GM13977 (cell line): ENCODE measurements at regions not wholly inside any gene's neighbourhood (a gene's known extent, or its start where the extent isn't known, plus 50 kb on each side); places are given as distances from the start of the nearest gene placed in this dataset.

Experiments
- DNase-seq: peaks from one replicate; pipeline ENCODE4 v3.0.0; 2012; ENCODE audit warnings: low spot score
- in situ Hi-C: fragments of 300-500 bp; cut with MboI; formaldehyde crosslinking; loops from one replicate; pipeline ENCODE4 v1.12.0; 2022; ENCODE audit warnings: low sequenced_read_pairs, low pct_unique_long_range_greater_than_20kb, mixed read lengths, inconsistent platforms; ENCODE audit not compliant: unreplicated experiment
- TF ChIP-seq, protein P1 (sequence below): IDR thresholded peaks from 2 replicates; pipeline ENCODE4 v1.5.1; 2012; ENCODE audit warnings: mild to moderate bottlenecking, control low read depth; ENCODE audit not compliant: insufficient read depth; ENCODE audit errors: extremely low read depth, missing control alignments

- DNase-seq = no peak
- in situ Hi-C loops = no loop called here
- TF ChIP-seq, protein P1, sequence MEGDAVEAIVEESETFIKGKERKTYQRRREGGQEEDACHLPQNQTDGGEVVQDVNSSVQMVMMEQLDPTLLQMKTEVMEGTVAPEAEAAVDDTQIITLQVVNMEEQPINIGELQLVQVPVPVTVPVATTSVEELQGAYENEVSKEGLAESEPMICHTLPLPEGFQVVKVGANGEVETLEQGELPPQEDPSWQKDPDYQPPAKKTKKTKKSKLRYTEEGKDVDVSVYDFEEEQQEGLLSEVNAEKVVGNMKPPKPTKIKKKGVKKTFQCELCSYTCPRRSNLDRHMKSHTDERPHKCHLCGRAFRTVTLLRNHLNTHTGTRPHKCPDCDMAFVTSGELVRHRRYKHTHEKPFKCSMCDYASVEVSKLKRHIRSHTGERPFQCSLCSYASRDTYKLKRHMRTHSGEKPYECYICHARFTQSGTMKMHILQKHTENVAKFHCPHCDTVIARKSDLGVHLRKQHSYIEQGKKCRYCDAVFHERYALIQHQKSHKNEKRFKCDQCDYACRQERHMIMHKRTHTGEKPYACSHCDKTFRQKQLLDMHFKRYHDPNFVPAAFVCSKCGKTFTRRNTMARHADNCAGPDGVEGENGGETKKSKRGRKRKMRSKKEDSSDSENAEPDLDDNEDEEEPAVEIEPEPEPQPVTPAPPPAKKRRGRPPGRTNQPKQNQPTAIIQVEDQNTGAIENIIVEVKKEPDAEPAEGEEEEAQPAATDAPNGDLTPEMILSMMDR = peak; percentile 25
These were observed 904.5 kb upstream of the EPHA7 start for GRCh38 chr6:94323853-94324252.

GRCh38 chr6:94300424-94301144 is 881.2 kb upstream of the EPHA7 start:
- in situ Hi-C loops = no loop called here
- TF ChIP-seq, protein P1 = no peak
- DNase-seq = no peak

DNA sequence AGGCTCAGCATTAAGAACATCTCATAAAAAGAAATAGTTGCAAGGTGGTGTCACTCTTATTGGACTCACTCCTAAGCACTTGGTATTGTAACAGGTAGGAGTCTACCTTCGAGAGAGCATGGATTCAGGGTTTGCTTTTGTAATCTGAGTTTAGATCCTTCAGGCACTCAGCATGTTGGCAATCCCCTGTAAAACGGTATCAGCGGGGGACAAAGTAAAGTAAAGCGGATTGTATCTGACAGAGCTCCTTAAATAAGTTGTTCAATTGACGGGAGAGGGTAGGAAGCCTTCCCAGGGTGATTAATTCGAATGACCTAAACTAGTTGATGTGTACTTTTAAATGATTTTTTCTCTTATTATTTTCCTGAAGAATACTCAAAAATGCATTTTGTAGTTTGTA is 869.8 kb upstream of the EPHA7 start:
- in situ Hi-C loops = no loop called here
- TF ChIP-seq, protein P1 = no peak
- no peak for DNase-seq

DNA sequence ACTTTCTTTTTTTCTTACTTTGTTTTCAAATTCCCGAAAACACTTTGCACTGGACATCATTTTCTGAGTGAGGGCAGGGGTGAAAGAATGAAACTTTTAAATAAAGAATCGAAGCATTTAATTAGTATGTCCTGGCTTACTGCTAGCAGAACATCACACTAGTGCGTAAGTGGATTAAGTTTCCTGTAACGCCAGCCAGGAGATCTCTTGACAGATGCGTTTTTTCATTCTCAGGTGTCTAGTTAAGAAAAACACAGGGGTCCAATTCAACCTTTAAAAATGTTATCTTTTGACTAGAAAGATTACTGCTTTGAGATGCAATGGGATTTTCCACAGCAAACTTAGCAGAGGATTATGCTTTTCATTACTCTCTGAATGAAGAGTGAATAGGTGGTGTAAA is 858.8 kb upstream of the EPHA7 start:
- in situ Hi-C loops = no loop called here
- TF ChIP-seq, protein P1 = no peak
- no peak for DNase-seq

DNA sequence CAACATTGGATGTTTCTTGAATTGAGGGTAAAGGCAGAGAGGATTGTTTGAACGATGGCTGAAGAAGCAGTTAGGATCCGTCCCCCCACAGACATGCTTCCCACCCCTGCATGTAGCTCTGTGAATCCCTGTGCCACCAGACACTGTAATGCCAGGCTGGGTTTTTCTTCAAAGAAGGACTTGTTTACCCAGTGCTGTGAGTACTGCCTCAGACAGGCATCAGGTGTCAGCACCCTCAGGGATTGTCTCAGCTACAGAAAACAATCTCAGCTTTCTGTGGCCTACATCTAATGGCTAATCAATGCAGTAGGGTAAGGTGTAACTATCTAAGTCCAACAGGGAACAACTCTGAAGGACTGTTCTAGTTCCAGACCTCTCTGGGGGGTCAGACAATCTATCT is 853.0 kb upstream of the EPHA7 start:
- in situ Hi-C loops = no loop called here

DNA sequence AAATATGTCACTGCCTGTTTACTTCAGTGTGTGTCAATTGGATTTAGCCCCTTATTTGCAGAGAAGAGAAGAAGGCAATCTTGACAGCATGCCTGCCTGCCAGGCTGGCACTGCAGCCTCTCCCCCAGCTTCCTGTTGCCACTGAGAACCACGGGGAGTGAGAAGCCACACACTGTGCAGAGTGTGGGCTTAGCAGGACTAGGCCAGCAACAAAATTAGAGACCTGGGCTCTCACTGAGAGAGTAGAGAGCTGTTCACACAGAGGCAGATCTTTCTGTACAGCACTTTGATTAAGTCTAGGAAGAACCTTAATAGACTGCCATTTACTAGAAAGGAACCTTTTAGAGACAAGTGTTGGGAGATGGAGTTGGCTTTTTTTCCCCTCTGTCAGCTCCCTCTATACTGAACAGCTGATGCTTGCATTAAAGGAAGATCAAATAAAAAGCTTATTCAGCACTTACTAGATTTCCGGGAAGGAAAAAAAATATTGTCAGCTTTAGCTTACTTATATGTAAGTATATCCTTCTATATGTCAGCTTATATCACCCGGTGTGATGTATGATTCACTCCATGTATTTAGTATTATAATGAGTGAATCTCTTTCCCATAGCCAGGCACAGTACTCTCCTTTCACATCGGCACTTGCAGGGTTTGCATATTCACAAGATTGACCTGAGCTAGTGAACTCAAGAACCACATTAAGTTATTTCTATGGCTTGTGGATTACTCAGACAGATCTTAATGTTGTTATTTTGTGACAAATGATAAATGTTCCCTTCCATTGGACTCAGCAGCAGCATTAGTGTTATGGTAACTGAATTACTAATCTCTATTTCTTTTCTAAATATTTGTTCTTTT is 851.0 kb upstream of the EPHA7 start:
- DNase-seq = no peak
- in situ Hi-C loops = no loop called here
- TF ChIP-seq, protein P1 = no peak

More for the DNA sequence above, 853.0 kb upstream of the EPHA7 start:
- no peak for DNase-seq
- TF ChIP-seq, protein P1 = no peak
